HCT116 (cell line): ENCODE measurements at regions not wholly inside any gene's neighbourhood (a gene's known extent, or its start where the extent isn't known, plus 50 kb on each side); places are given as distances from the start of the nearest gene placed in this dataset.

Source experiments
- ATAC-seq: fragments of 200-7000 bp; cut with Tn5 transposase; 2 replicates; pipeline ENCODE4 v1.9.1; 2020; ENCODE audit warnings: mild to moderate bottlenecking, moderate library complexity
- BruUV-seq: library from RNA; stranded (reverse); fragments of 400-500 nt; replicated peaks from 2 replicates; lab custom pipeline; 2021; lab: Mats Ljungman, UMichigan
- CTCF ChIA-PET: fragments of 300-600 bp; sonication (Branson Sonifier 250); formaldehyde crosslinking; loops from one replicate; lab custom pipeline; 2021; ENCODE audit warnings: antibody characterized with exemption; lab: Charles Lee
- POLR2A ChIA-PET: fragments of 300-600, 350-600 bp; sonication (Branson Sonifier 250); formaldehyde crosslinking; loops from one replicate; lab custom pipeline; 2021; ENCODE audit warnings: antibody characterized with exemption; lab: Charles Lee
- RAD21 ChIA-PET, 2 experiments: fragments of 300-600 bp; sonication (Branson Sonifier 250); formaldehyde crosslinking; loops; one replicate each; lab custom pipeline; 2023; ENCODE audit warnings: low total read pairs in 2 of 2; ENCODE audit not compliant: uncharacterized antibody in 2 of 2, unreplicated experiment in 2 of 2, low non-redundant PET in 1 of 2; lab: Charles Lee
- DNase-seq: peaks from one replicate; pipeline ENCODE4 v3.0.0-alpha.2; 2010; ENCODE audit warnings: low read depth, low spot score
- H2AFZ ChIP-seq: fragments of 200-600 bp; shearing (Covaris generic), sonication (generic); 2 replicates; pipeline ENCODE4 v1.6.1; 2017; ENCODE audit warnings: low read depth, mixed run types, mixed read lengths, antibody characterized with exemption, low read length; ENCODE audit not compliant: poor library complexity, severe bottlenecking
- H3K27ac ChIP-seq: 2 replicates; pipeline ENCODE4 v1.5.1; 2012; ENCODE audit warnings: low read depth, low read length
- H3K27me3 ChIP-seq: fragments of 200-600 bp; sonication (generic); 2 replicates; pipeline ENCODE4 v1.6.1; 2016; ENCODE audit warnings: mixed run types, low read length, mixed read lengths; ENCODE audit not compliant: insufficient read depth
- H3K36me3 ChIP-seq, 2 experiments: fragments of 200-500 bp in 1 of 2; fragments of 200-600 bp in 1 of 2; sonication (Bioruptor generic) in 1 of 2; sonication (generic) in 1 of 2; 2 replicates each; pipeline versions ENCODE4 v1.5.1 to v1.6.1; 2014 to 2016; ENCODE audit warnings: low read length in 2 of 2, inconsistent platforms in 1 of 2, mixed read lengths in 1 of 2, mixed run types in 1 of 2; ENCODE audit not compliant: insufficient read depth in 2 of 2, control insufficient read depth in 1 of 2
- H3K4me1 ChIP-seq, 2 experiments: fragments of 200-600 bp in 1 of 2; sonication (generic) in 1 of 2; 2 replicates each; pipeline versions ENCODE4 v1.5.1 to v1.6.1; 2012 to 2017; ENCODE audit warnings: low read length in 2 of 2, inconsistent platforms in 1 of 2, mild to moderate bottlenecking in 1 of 2, mixed read lengths in 1 of 2, mixed run types in 1 of 2, moderate library complexity in 1 of 2; ENCODE audit not compliant: insufficient read depth in 2 of 2, control insufficient read depth in 1 of 2
- H3K4me2 ChIP-seq: fragments of 200-600 bp; sonication (generic); 2 replicates; pipeline ENCODE4 v1.6.1; 2017; ENCODE audit warnings: mixed run types, low read length, mixed read lengths
- H3K4me3 ChIP-seq, 2 experiments: fragments of 200-600 bp in 1 of 2; sonication (generic) in 1 of 2; replicated peaks in 1 of 2; 2 replicates each; pipeline ENCODE4 v1.5.1; 2011 to 2016; ENCODE audit warnings: low read length in 2 of 2, control low read depth in 1 of 2, low read depth in 1 of 2, mild to moderate bottlenecking in 1 of 2, mixed read lengths in 1 of 2, mixed run types in 1 of 2
- H3K79me2 ChIP-seq: fragments of 200-600 bp; sonication (generic); 2 replicates; pipeline ENCODE4 v1.6.1; 2017; ENCODE audit warnings: mild to moderate bottlenecking, mixed run types, low read length, moderate library complexity, mixed read lengths; ENCODE audit not compliant: insufficient read depth
- H3K9ac ChIP-seq: fragments of 200-600 bp; sonication (generic); 2 replicates; pipeline ENCODE4 v1.6.1; 2016; ENCODE audit warnings: low read length, mixed read lengths
- H3K9me2 ChIP-seq: fragments of 200-600 bp; sonication (generic), shearing (Covaris generic); 2 replicates; pipeline ENCODE4 v1.6.1; 2017; ENCODE audit warnings: mixed run types, mild to moderate bottlenecking, moderate library complexity; ENCODE audit not compliant: insufficient read depth
- H3K9me3 ChIP-seq, 2 experiments: fragments of 200-500 bp in 1 of 2; fragments of 200-600 bp in 1 of 2; sonication (Bioruptor generic) in 1 of 2; sonication (generic) in 1 of 2; 2 replicates each; pipeline ENCODE4 v1.6.1; 2014 to 2017; ENCODE audit warnings: low read length in 2 of 2, mixed read lengths in 2 of 2, inconsistent platforms in 1 of 2, low read depth in 1 of 2, mild to moderate bottlenecking in 1 of 2, mixed run types in 1 of 2, moderate library complexity in 1 of 2; ENCODE audit not compliant: control insufficient read depth in 1 of 2, insufficient read depth in 1 of 2
- H4K20me1 ChIP-seq: fragments of 200-600 bp; sonication (generic), shearing (Covaris generic); 2 replicates; pipeline ENCODE4 v1.6.1; 2017; ENCODE audit warnings: mixed run types, mild to moderate bottlenecking, moderate library complexity; ENCODE audit not compliant: insufficient read depth
- ATF3 ChIP-seq: IDR thresholded peaks from 2 replicates; pipeline ENCODE4 v1.6.1; 2012
- CEBPB ChIP-seq: IDR thresholded peaks from 2 replicates; pipeline ENCODE4 v1.6.1; 2012; ENCODE audit warnings: low read depth
- CTCF ChIP-seq, 3 experiments: fragments of 200-600 bp in 1 of 3; sonication (generic) in 1 of 3; IDR thresholded peaks in 2 of 3; conservative IDR thresholded peaks in 1 of 3; 2 replicates each; pipeline ENCODE4 v1.5.1; 2012 to 2017; ENCODE audit warnings: low read depth in 2 of 3, low read length in 2 of 3, antibody characterized with exemption in 1 of 3, borderline replicate concordance in 1 of 3, control low read depth in 1 of 3, mild to moderate bottlenecking in 1 of 3, mixed read lengths in 1 of 3, mixed run types in 1 of 3, moderate library complexity in 1 of 3; ENCODE audit not compliant: insufficient read depth in 1 of 3
- FOSL1 ChIP-seq: IDR thresholded peaks from 2 replicates; pipeline ENCODE4 v1.6.1; 2012; ENCODE audit warnings: low read depth
- POLR2A ChIP-seq: IDR thresholded peaks from 2 replicates; pipeline ENCODE4 v1.7.0; 2011; ENCODE audit warnings: borderline replicate concordance; ENCODE audit not compliant: insufficient read depth, insufficient read length; ENCODE audit errors: extremely low read depth
- RAD21 ChIP-seq: IDR thresholded peaks from 2 replicates; pipeline ENCODE4 v1.6.1; 2012; ENCODE audit warnings: low read depth, mild to moderate bottlenecking
- ZFX ChIP-seq: fragments of 450-650 bp; IDR thresholded peaks from 2 replicates; pipeline ENCODE4 v1.6.1; 2017
- intact Hi-C: fragments of 100-400 bp; cut with micrococcal nuclease; formaldehyde crosslinking; loops from 2 replicates; pipeline ENCODE4 v1.10.0; 2022

GRCh38 chr9:79131246-79131774, 440.5 kb upstream of the TLE4 start (continued):
- no peak for TF ChIP-seq CTCF (IDR thresholded peaks at IDR 0.05 in 2 of 3, conservative IDR thresholded peaks at IDR 0.05 in 1 of 3; ENCODE audit: borderline replicate concordance in 1 of 3, insufficient read depth in 1 of 3, low read depth in 2 of 3, low read length in 2 of 3)

GRCh38 chr9:79131824-79132377, 439.9 kb upstream of the TLE4 start:
- DNase-seq (no peak), ATAC-seq (no peak)
- intact Hi-C loops: loop anchor here (2.0 to 5.0 kb wide), 3 partner anchors 311 to 695 kb away; no protein-coding TSS in a partner anchor
- TF ChIP-seq FOSL1: no peak
- no peak for TF ChIP-seq ATF3
- TF ChIP-seq POLR2A: no peak
- no peak for TF ChIP-seq ZFX
- TF ChIP-seq RAD21: no peak
- TF ChIP-seq CEBPB: no peak
- ChIA-PET POLR2A (no interaction called here), CTCF (no interaction called here), RAD21 (no interaction called here)
- Histone ChIP-seq H3K9me2 (no peaks in the 10 kb centered on the region), H3K27me3 (no peaks in the 10 kb centered on the region), H2AFZ (no peak overlapping the region), H3K9ac (no peak overlapping the region), H3K4me1 (0 out of 4 replicates have a peak, but pooled peaks cover 0 to 2% of the 10 kb centered on the region in 2 experiments), H3K36me3 (no peaks in the 10 kb centered on the region), H3K4me2 (no peak overlapping the region), H3K9me3 (no peaks in the 10 kb centered on the region), H3K27ac (no peak overlapping the region), H4K20me1 (no peaks in the 10 kb centered on the region), H3K79me2 (no peaks in the 10 kb centered on the region), H3K4me3 (no peak overlapping the region)
- BruUV-seq: no TSS peak
